Activated CD8-positive, alpha-beta T cell treated with anti-CD3 and anti-CD28 coated beads, Interleukin-2, amount 10 ng/mL, durations not matched to agents 7 days and 5 days (primary cell): ENCODE measurements at regions not wholly inside any gene's neighbourhood (a gene's known extent, or its start where the extent isn't known, plus 50 kb on each side); places are given as distances from the start of the nearest gene placed in this dataset.
"Not testable (repeated sequence)": the region's sequence is repeated elsewhere in the genome, so short reads cannot be mapped to it uniquely, and the experiment has no call there.

Experiments used
- ATAC-seq: fragments of 150-1000 bp; cut with Tn5 transposase; one replicate; pipeline ENCODE4 v1.10.0; 2021; ENCODE audit warnings: moderate library complexity
- CTCF ChIA-PET: fragments of 350-600 bp; sonication (Branson Sonifier 250); formaldehyde crosslinking; loops from one replicate; lab custom pipeline; 2021; ENCODE audit warnings: antibody characterized with exemption; lab: Charles Lee
- POLR2A ChIA-PET: fragments of 350-600 bp; sonication (Branson Sonifier 250); formaldehyde crosslinking; loops from one replicate; lab custom pipeline; 2021; ENCODE audit warnings: antibody characterized with exemption; lab: Charles Lee
- DNase-seq: peaks from one replicate; pipeline ENCODE4 v3.0.0-alpha.2; 2020
- H3K27ac Mint-ChIP-seq: one replicate; pipeline ENCODE4 v1.8.0; 2021; ENCODE audit warnings: mild to moderate bottlenecking, mixed read lengths
- H3K27me3 Mint-ChIP-seq: one replicate; pipeline ENCODE4 v1.8.0; 2021; ENCODE audit warnings: low read depth, mixed read lengths
- H3K36me3 Mint-ChIP-seq: one replicate; pipeline ENCODE4 v1.8.0; 2021; ENCODE audit warnings: low read depth, mixed read lengths
- H3K4me1 Mint-ChIP-seq: one replicate; pipeline ENCODE4 v1.8.0; 2021; ENCODE audit warnings: low read depth, mixed read lengths
- H3K4me3 Mint-ChIP-seq: one replicate; pipeline ENCODE4 v1.8.0; 2021; ENCODE audit warnings: mild to moderate bottlenecking, mixed read lengths
- H3K9me3 Mint-ChIP-seq: one replicate; pipeline ENCODE4 v1.8.0; 2022; ENCODE audit warnings: mixed read lengths; ENCODE audit not compliant: insufficient read depth

- Mint-ChIP-seq H3K4me3 (no peak overlapping the region), H3K9me3 (no peaks in the 10 kb centered on the region), H3K4me1 (peaks cover 3% of the 10 kb centered on the region), H3K36me3 (no peaks in the 10 kb centered on the region), H3K27me3 (peaks cover 3% of the 10 kb centered on the region), H3K27ac (no peak overlapping the region)
- POLR2A ChIA-PET: no interaction called here
- CTCF ChIA-PET: interaction anchor here (0.7 to 1.3 kb wide), 2 partner anchors 15 to 47 kb away, joined by 3 read pairs; no protein-coding TSS in a partner anchor
- ATAC-seq: no peak
- no peak for DNase-seq
These were observed 80.1 kb upstream of the ADGRE5 start for GRCh38 chr19:14301150-14301549.

GRCh38 chr19:14300303-14300702, 80.9 kb upstream of the ADGRE5 start:
- H3K4me3 Mint-ChIP-seq: no peak overlapping the region
- CTCF ChIA-PET: interaction anchor here (1.3 to 1.5 kb wide), 2 partner anchors 12 to 48 kb away, joined by 3 to 4 read pairs; no protein-coding TSS in a partner anchor
- no peak overlapping the region for H3K27ac Mint-ChIP-seq
- no peaks in the 10 kb centered on the region for H3K9me3 Mint-ChIP-seq
- peaks cover 3% of the 10 kb centered on the region for H3K4me1 Mint-ChIP-seq
- no peak for ATAC-seq
- peaks cover 4% of the 10 kb centered on the region for H3K27me3 Mint-ChIP-seq
- H3K36me3 Mint-ChIP-seq: no peaks in the 10 kb centered on the region
- POLR2A ChIA-PET: no interaction called here
- no peak for DNase-seq

GRCh38 chr19:14299224-14299827, 81.9 kb upstream of the ADGRE5 start:
- POLR2A ChIA-PET, H3K9me3 Mint-ChIP-seq, H3K36me3 Mint-ChIP-seq, H3K27me3 Mint-ChIP-seq, ATAC-seq, H3K27ac Mint-ChIP-seq, H3K4me1 Mint-ChIP-seq, H3K4me3 Mint-ChIP-seq, DNase-seq: not testable (repeated sequence)
- CTCF ChIA-PET: interaction anchor here (1.2 to 1.5 kb wide), 2 partner anchors 11 to 49 kb away, joined by 4 to 5 read pairs; no protein-coding TSS in a partner anchor

GRCh38 chr19:14297883-14298576, 83.2 kb upstream of the ADGRE5 start:
- DNase-seq, H3K4me3 Mint-ChIP-seq, H3K9me3 Mint-ChIP-seq, ATAC-seq, H3K36me3 Mint-ChIP-seq, H3K27me3 Mint-ChIP-seq, H3K27ac Mint-ChIP-seq, POLR2A ChIA-PET: not testable (repeated sequence)
- CTCF ChIA-PET: interaction anchor here (1.2 kb wide), 1 partner anchor 50 kb away, joined by 5 read pairs; no protein-coding TSS in a partner anchor
- H3K4me1 Mint-ChIP-seq: peaks cover 14% of the 10 kb centered on the region

- H3K27me3 Mint-ChIP-seq, H3K36me3 Mint-ChIP-seq, H3K9me3 Mint-ChIP-seq, H3K4me3 Mint-ChIP-seq, H3K27ac Mint-ChIP-seq, POLR2A ChIA-PET: not testable (repeated sequence)
- DNase-seq (peak; percentile 46), ATAC-seq (peak; percentile 65)
- CTCF ChIA-PET: interaction anchor here (1.7 kb wide), 1 partner anchor 53 kb away, joined by 4 read pairs; no protein-coding TSS in a partner anchor
- H3K4me1 Mint-ChIP-seq: peaks cover 16% of the 10 kb centered on the region
These were observed 86.3 kb upstream of the ADGRE5 start for GRCh38 chr19:14294974-14295373.

GRCh38 chr19:14293816-14294170, 87.5 kb upstream of the ADGRE5 start:
- ATAC-seq, POLR2A ChIA-PET, H3K27ac Mint-ChIP-seq, H3K4me3 Mint-ChIP-seq, H3K36me3 Mint-ChIP-seq, H3K9me3 Mint-ChIP-seq, H3K27me3 Mint-ChIP-seq, DNase-seq: not testable (repeated sequence)
- CTCF ChIA-PET: interaction anchor here (1.7 kb wide), 1 partner anchor 55 kb away, joined by 4 read pairs; no protein-coding TSS in a partner anchor
- peaks cover 18% of the 10 kb centered on the region for H3K4me1 Mint-ChIP-seq

GRCh38 chr19:14293101-14293815, 87.3 kb upstream of the ADGRL1 start:
- ATAC-seq, POLR2A ChIA-PET, H3K9me3 Mint-ChIP-seq, H3K4me3 Mint-ChIP-seq, CTCF ChIA-PET, H3K36me3 Mint-ChIP-seq, H3K27ac Mint-ChIP-seq, H3K27me3 Mint-ChIP-seq, DNase-seq: not testable (repeated sequence)
- H3K4me1 Mint-ChIP-seq: peaks cover 20% of the 10 kb centered on the region

- DNase-seq, H3K4me3 Mint-ChIP-seq, H3K9me3 Mint-ChIP-seq, H3K27ac Mint-ChIP-seq, H3K36me3 Mint-ChIP-seq, POLR2A ChIA-PET, ATAC-seq, H3K27me3 Mint-ChIP-seq: not testable (repeated sequence)
- CTCF ChIA-PET: interaction anchor here (0.6 to 1.6 kb wide), 5 partner anchors 17 to 153 kb away, joined by 3 to 6 read pairs (median 4); partner anchors contain the start of gene ASF1B
- H3K4me1 Mint-ChIP-seq: peaks cover 17% of the 10 kb centered on the region
These were observed 83.8 kb upstream of the ADGRL1 start for GRCh38 chr19:14289810-14290209.

- H3K9me3 Mint-ChIP-seq, POLR2A ChIA-PET, H3K36me3 Mint-ChIP-seq, H3K27ac Mint-ChIP-seq, ATAC-seq, H3K27me3 Mint-ChIP-seq, DNase-seq, H3K4me3 Mint-ChIP-seq, CTCF ChIA-PET: not testable (repeated sequence)
- H3K4me1 Mint-ChIP-seq: peaks cover 18% of the 10 kb centered on the region
These were observed 81.9 kb upstream of the ADGRL1 start for GRCh38 chr19:14287837-14288236.

GRCh38 chr19:14286594-14286993, 80.6 kb upstream of the ADGRL1 start:
- CTCF ChIA-PET, ATAC-seq, H3K27ac Mint-ChIP-seq, H3K36me3 Mint-ChIP-seq, H3K9me3 Mint-ChIP-seq, POLR2A ChIA-PET, DNase-seq, H3K27me3 Mint-ChIP-seq, H3K4me3 Mint-ChIP-seq: not testable (repeated sequence)
- peaks cover 17% of the 10 kb centered on the region for H3K4me1 Mint-ChIP-seq

GRCh38 chr19:14285726-14286125, 79.8 kb upstream of the ADGRL1 start:
- H3K9me3 Mint-ChIP-seq, H3K27me3 Mint-ChIP-seq, H3K27ac Mint-ChIP-seq, CTCF ChIA-PET, H3K36me3 Mint-ChIP-seq, DNase-seq, ATAC-seq, H3K4me3 Mint-ChIP-seq, POLR2A ChIA-PET: not testable (repeated sequence)
- H3K4me1 Mint-ChIP-seq: peaks cover 17% of the 10 kb centered on the region
